DOHH2 (cell line): ENCODE measurements at regions not wholly inside any gene's neighbourhood (a gene's known extent, or its start where the extent isn't known, plus 50 kb on each side); places are given as distances from the start of the nearest gene placed in this dataset.

Source experiments
- H3F3A ChIP-seq: fragments of 200-600 bp; sonication (generic), shearing (Covaris generic); 2 replicates; pipeline ENCODE4 v1.6.0; 2016; ENCODE audit warnings: antibody characterized with exemption, mild to moderate bottlenecking; ENCODE audit not compliant: control insufficient read depth, insufficient read depth
- H3K27ac ChIP-seq: fragments of 200-600 bp; sonication (generic); 2 replicates; pipeline ENCODE4 v1.5.1; 2014; ENCODE audit warnings: low read depth, mild to moderate bottlenecking, low read length, moderate library complexity
- H3K27me3 ChIP-seq: fragments of 200-600 bp; sonication (generic); 2 replicates; pipeline ENCODE4 v1.6.1; 2014; ENCODE audit warnings: mild to moderate bottlenecking, low read length, mixed read lengths; ENCODE audit not compliant: control insufficient read depth
- H3K36me3 ChIP-seq: fragments of 200-600 bp; sonication (generic); 2 replicates; pipeline ENCODE4 v1.6.1; 2014; ENCODE audit warnings: mild to moderate bottlenecking, low read length, moderate library complexity, mixed read lengths; ENCODE audit not compliant: control insufficient read depth
- H3K4me1 ChIP-seq: fragments of 200-600 bp; sonication (generic); 2 replicates; pipeline ENCODE4 v1.6.1; 2014; ENCODE audit warnings: mild to moderate bottlenecking, low read length, mixed read lengths; ENCODE audit not compliant: control insufficient read depth
- H3K4me2 ChIP-seq: fragments of 200-600 bp; sonication (generic); 2 replicates; pipeline ENCODE4 v1.6.0; 2014; ENCODE audit warnings: mild to moderate bottlenecking, low read length, moderate library complexity
- H3K4me3 ChIP-seq: fragments of 200-600 bp; sonication (generic); 2 replicates; pipeline ENCODE4 v1.5.1; 2014; ENCODE audit warnings: mild to moderate bottlenecking, low read length, mixed read lengths
- H3K79me2 ChIP-seq: fragments of 200-600 bp; sonication (generic); 2 replicates; pipeline ENCODE4 v1.6.1; 2014; ENCODE audit warnings: mild to moderate bottlenecking, low read length, mixed read lengths; ENCODE audit not compliant: control insufficient read depth
- H3K9me2 ChIP-seq: fragments of 200-600 bp; sonication (generic); replicated peaks from 2 replicates; pipeline ENCODE4 v1.6.1; 2014; ENCODE audit warnings: mild to moderate bottlenecking, low read length, mixed read lengths; ENCODE audit not compliant: control insufficient read depth
- H3K9me3 ChIP-seq: fragments of 200-600 bp; sonication (generic); 2 replicates; pipeline ENCODE4 v1.6.1; 2014; ENCODE audit warnings: antibody characterized with exemption, low read length, mixed read lengths; ENCODE audit not compliant: control insufficient read depth, insufficient read depth
- H4K20me1 ChIP-seq: fragments of 200-600 bp; sonication (generic); 2 replicates; pipeline ENCODE4 v1.6.0; 2014; ENCODE audit warnings: low read depth, mild to moderate bottlenecking, antibody characterized with exemption, low read length, moderate library complexity; ENCODE audit not compliant: control insufficient read depth, insufficient read depth
- CTCF ChIP-seq: fragments of 200-600 bp; sonication (generic); IDR thresholded peaks from one replicate; pipeline ENCODE4 v1.5.1; 2014; ENCODE audit warnings: antibody characterized with exemption, mild to moderate bottlenecking, low read depth, low read length; ENCODE audit not compliant: poor library complexity, severe bottlenecking
- EZH2phosphoT487 ChIP-seq: fragments of 200-600 bp; sonication (generic); IDR thresholded peaks from 2 replicates; pipeline ENCODE4 v1.6.1; 2017; ENCODE audit warnings: borderline replicate concordance, mild to moderate bottlenecking, antibody characterized with exemption, low read length, moderate library complexity, mixed read lengths

DNA sequence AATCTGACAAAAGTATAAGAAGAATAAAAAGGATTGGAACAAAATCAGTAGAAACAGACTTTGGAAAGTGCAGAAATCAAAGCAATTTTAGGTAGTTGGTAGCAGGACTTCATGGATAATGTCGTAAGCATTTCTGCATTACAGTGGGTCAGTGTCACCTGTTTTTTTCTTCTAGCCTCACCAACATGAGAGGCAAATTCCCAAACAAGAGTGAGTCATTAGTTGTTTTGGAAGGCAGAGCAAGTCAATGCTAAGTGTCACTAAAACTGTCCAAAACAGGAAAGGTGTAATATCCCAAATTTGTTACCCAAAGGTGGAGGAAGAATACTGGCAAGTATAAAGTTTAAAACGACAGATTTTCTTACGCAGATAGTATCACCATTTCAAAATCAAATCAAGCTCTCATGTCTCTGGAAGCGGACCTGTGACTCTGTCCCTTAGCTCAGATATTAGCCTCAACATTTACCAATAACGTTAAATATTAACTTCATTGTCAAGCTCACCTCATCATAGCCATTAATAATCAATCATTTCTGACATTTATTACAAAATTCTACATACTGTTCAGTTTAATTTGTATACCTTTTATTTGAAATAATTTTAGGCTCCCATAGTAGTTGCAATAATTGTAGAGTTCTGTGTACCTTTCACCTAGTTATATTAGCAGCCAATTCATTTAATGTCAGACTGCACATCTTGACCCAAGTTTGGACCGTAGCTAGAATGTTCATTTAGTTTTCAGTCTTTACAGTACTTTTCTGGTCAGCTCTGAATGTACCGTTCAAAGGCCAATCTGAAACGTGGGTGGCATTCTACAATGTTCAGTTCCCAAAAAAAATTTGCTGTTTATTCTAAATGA, 901.2 kb upstream of the COX7C start:
- no peaks in the 10 kb centered on the region for H3K9me3 ChIP-seq
- H3F3A ChIP-seq = no peaks in the 10 kb centered on the region
- H3K36me3 ChIP-seq = no peaks in the 10 kb centered on the region
- no peak overlapping the region for H3K27ac ChIP-seq
- TF ChIP-seq CTCF = no peak
- no peak for TF ChIP-seq EZH2phosphoT487
- H4K20me1 ChIP-seq = no peaks in the 10 kb centered on the region
- H3K4me3 ChIP-seq = no peak overlapping the region
- no peaks in the 10 kb centered on the region for H3K79me2 ChIP-seq
- H3K4me2 ChIP-seq = no peak overlapping the region
- H3K4me1 ChIP-seq = no peaks in the 10 kb centered on the region
- no peaks in the 10 kb centered on the region for H3K9me2 ChIP-seq
- H3K27me3 ChIP-seq = no peaks in the 10 kb centered on the region

GRCh38 chr5:85717203-85717563, 900.6 kb upstream of the COX7C start:
- TF ChIP-seq EZH2phosphoT487 (no peak), CTCF (no peak)

GRCh38 chr5:85732185-85732584, 885.6 kb upstream of the COX7C start:
- TF ChIP-seq EZH2phosphoT487 (no peak), CTCF (no peak)
- Histone ChIP-seq H3K36me3 (no peaks in the 10 kb centered on the region), H3K4me3 (no peak overlapping the region), H4K20me1 (no peaks in the 10 kb centered on the region), H3K9me3 (no peaks in the 10 kb centered on the region), H3F3A (no peaks in the 10 kb centered on the region), H3K4me1 (no peaks in the 10 kb centered on the region), H3K27ac (no peak overlapping the region), H3K9me2 (no peaks in the 10 kb centered on the region), H3K4me2 (no peak overlapping the region), H3K27me3 (no peaks in the 10 kb centered on the region), H3K79me2 (no peaks in the 10 kb centered on the region)

More at GRCh38 chr5:85717203-85717563, 900.6 kb upstream of the COX7C start:
- H3K36me3 ChIP-seq = no peaks in the 10 kb centered on the region
- no peaks in the 10 kb centered on the region for H3K9me2 ChIP-seq
- H3K4me1 ChIP-seq = no peaks in the 10 kb centered on the region
- no peaks in the 10 kb centered on the region for H3F3A ChIP-seq
- H3K27ac ChIP-seq = no peak overlapping the region
- no peak overlapping the region for H3K4me2 ChIP-seq
- H3K9me3 ChIP-seq = no peaks in the 10 kb centered on the region
- no peak overlapping the region for H3K4me3 ChIP-seq
- H3K27me3 ChIP-seq = no peaks in the 10 kb centered on the region
- H4K20me1 ChIP-seq = no peaks in the 10 kb centered on the region
- H3K79me2 ChIP-seq = no peaks in the 10 kb centered on the region
